HG03460 (cell line): ENCODE measurements at regions not wholly inside any gene's neighbourhood (a gene's known extent, or its start where the extent isn't known, plus 50 kb on each side); places are given as distances from the start of the nearest gene placed in this dataset.

Source experiments
- ATAC-seq: cut with Tn5 transposase; IDR thresholded peaks from one replicate; pipeline ENCODE4 v1.9.1; 2021; ENCODE audit not compliant: unreplicated experiment

DNA sequence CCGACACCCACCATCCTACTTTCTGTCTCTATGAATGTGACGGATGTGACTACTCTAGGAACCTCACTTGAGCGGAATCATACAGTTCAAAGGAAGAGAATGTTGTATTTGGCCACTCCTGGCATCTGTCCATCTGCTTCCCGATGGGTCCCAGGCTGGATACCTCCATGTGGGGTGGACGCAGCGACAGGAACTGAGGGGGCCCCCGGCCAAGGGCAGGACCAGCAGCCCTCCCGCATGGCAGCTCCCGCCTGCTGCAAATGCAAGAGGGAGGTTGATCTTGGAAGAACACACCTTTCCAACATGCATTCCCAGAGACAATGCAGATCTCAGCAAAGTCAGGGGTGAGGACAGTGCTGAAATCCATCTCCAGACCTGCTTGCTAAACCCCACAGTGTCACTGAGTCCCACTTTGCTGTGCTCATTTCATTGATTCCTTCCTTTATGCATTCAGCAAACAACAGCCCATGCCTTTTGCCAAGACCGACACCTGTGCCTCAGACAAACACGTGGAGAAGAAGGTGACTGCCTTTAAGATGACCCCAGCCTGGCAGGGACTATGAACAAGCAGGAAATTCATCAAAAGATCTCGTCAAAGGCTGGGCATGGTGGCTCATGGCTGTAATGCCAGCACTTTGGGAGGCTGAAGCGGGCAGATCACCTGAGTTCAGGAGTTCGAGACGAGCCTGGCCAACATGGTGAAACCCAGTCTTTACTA, 246.2 kb downstream of the CTTN start:
- no peak for ATAC-seq

DNA sequence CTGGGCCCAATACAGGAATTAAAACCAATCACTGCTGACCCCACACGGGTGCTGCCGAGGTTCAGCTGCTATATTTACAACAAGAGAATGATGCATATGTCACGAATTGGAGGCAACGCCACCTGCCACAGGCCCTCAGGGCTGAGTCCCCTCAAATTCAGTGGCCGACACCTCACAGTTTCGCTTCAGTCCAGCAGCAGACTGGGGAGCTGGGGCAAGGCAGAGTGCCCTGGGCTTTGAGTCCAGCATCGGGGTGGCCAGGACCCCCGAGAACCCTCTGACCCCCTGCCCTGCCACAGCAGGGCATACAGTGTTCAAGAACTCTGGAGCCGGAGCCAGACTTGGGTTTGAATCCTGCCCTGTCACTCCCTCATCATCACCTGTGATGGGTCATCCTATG, 247.2 kb downstream of the CTTN start:
- ATAC-seq, result no peak

DNA sequence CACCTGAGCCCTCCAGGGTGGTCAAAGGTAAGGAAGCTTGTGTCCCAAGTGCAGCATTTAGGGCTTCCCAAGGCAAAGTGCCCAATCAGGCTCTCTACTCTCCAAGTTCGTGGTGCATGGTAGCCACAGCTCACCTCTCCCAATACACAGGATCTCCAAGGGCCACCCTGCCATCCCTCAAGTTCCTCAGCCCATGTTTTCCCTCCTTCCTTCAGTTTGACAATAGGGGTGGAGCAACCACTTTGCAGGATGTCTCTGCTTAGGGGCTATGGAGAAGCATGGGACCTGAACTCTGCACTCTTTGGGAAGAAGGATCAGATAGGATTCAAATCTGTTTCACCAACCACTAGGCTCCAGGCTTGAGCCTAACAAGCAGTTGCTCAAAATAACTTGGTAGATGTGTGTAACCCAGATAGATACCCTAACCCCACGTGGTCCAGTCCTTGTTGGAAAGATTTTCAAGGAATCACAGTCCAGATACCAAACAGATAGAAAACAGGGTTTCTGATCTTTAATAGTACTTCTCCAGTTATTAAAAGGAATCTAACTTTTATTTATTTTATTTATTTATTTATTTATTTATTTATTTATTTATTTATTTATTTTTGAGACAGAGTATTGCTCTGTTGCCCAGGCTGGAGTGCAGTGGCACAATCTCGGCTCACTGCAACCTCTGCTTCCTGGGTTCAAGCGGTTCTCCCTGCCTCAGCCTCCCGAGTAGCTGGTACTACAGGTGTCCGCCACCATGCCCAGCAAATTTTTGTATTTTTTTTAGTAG, 248.1 kb downstream of the CTTN start:
- ATAC-seq, result no peak

DNA sequence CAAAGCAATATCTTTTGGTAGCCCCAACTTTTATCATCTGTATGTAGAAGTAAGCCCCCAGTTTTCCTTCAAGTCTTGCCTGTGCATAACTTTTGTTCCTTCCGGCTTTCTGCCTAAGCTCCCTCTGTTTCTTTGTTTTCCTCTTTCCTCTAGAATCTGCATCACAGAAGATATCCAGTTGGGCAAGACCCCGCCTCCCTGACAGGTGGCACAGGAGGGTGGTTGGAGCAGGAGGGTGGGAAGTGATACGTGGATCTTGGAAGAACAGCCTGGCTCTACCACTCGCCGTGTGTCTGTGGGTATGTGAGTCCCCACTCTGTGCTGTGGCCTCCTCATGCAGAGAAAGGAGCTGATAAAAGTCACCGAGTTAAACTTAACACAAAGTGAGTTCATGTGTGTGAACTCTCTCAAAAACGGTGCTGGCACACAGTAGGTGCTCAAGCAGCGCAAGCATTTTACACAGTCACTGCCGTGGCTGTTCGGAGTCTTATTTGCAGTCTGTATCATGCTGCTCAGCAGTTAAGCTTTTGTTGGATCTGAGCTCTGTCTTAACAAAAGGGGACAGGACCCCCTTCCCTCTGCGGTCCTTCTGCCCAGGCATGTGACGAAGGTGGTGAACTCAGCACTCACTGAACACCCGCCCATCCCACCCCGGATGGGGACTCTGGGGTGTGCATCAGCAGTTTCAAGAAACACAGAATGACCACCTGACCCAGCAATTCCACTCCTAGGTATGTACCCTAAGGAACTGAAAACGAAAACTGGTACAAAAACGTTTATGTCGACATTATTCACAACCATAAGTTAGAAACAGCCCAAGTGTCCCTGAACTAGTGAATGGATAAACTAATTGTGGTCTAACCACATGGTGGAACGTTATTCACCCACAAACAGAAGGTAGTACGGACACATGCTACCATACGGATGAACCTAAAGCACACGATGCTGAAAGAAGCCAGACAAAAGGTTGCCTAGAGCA, 249.1 kb downstream of the CTTN start:
- ATAC-seq, result no peak

DNA sequence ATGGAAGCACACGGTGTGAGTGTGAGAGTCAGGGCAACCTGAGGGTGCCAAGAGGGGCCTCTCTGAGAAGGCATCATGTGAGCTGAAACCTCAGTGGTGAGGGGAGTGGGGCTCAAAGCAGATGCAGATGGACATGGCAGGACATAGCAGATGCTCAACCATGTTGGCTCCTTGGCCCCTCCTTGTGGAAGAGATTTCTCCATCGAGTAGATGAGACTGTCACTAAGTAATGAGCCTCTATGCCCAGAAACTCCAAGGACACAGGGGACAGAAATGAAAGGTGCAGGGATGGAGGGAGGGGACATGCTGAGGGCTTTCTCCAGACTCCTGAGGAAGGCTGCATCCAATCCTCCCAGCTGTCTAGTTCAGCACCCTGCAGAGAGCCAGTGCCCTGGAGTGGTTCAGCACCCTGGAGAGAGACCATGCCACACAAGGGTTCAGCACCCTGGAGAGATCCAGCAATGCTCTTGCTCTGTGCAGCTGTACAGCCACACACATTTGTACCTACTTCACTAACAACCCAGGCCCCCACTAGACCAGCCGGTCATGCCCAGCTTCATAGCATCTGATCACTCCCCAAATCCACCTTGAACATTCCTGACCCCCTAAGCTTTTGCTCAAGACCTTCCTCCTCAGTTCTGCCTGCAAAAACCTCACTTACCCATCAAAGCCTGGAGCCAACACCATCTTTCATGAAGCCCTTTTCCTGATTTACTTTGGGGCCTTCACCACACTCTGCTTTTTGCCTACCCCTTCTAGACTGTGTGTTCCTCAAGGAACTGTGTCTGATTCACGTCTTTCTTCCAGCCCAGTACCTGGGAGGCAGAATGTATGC, 252.0 kb downstream of the CTTN start:
- ATAC-seq, result no peak

DNA sequence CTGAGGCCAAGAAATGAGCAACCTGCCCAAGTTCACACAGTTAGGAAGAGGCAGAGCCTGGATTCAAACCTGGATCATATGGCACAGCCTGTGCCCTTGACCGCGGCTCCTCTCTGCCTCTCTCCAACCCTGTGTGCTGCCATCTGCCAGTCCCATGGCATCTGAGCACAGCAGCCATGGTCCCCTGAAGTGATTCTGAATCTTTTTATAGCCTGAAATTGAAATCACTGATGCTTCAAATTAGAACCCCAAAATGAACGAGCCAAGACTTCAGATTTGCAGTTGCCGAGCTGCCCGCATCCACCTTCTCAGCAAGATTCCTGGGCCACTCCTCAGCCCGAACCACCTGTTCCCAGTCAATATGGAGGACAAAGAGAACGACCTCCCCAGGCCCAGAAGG, 252.7 kb downstream of the CTTN start:
- no peak for ATAC-seq

DNA sequence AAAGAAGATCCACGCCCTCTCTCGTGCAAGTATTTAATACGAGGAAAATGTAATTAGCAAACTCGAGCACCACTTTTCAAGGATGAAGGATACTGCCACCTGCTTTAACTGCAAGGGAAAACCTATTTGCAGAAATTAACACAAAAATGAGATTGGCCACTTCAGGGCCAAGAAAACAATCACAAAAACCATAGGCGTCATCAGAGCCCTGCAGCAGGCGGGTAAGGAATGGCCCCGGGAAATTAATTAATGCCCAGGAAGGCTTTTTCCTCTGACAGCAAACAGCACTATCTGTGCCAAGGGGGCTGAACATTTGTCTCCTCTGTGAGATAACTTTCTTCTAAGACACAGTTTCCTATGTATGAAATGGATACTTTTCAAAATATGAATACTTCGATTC, 255.7 kb downstream of the CTTN start:
- no peak for ATAC-seq

DNA sequence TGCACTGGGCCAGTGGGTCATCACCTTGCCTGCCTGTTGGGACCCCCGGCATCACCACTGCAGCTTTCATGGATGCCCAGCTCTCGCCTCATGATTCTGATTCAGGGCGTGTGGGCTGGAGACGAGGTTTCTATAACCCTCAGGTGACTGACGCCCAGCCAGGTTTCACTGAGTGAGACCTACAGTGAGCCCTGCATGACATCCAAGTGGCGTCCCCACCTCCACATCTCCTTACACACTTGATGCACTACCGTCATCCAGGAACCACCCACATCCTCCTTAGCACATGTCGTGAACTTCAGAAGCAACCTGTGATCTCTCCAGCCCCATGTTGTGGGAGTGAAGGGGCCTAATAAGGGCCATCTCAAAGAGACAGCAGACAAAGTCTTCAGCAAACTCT, 257.5 kb downstream of the CTTN start:
- no peak for ATAC-seq

DNA sequence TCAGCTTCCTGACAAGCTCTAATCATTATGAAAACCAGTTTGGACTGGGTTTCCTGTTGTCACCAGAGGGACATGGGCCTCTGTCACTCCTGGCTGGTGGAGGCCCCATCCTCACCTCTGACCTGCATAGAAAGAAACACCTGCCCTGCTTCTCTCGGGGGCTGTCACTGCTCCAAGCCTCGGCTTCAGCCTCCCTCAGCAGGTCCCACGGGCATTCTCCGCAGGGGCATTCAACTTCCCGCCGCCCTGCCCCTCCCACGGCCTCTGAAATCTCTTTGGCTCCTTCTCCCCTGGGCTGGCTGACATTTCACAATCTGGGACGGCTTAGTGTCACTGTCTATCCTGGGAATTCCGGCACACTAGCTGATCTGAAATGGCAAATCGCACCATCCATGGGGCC, 257.9 kb downstream of the CTTN start:
- no peak for ATAC-seq

DNA sequence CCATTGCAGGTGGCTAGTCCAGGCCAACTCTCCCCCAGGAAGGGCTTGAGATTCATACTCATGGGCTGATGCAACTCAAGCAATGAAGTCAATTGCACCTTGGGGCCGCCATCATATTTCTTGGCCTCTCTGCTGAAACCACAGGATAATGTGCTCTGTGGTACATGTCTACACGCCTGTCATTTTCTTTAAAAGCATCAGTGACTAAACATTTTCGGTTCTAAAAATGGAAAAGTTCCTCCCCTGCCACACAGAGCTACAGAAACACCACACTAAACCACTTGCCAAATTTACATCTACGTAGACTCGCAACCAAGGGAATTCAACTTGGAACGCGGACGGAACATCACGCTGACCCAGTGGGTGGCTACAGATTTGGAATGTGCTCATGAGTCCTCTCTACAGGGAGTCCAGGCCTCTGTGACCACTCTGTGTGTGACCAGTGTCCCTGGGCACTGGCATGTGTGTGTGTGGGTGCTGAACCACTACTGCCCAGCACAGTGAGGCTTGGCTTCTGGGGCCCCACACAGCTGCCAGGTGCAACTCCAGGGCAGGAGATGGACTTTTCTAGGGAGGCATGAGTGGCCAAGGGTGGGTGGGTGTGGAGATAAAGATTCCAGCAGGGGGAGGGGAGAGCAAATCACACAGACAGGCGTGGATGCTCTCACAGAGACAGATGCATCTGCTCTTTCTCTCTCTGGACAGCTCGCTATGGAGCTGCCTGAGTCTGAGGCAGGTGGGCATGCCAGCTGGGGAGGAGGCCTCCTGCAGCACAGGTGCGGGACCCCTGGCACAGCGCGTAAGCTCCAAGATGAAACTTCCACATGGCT, 261.9 kb downstream of the CTTN start:
- no peak for ATAC-seq

DNA sequence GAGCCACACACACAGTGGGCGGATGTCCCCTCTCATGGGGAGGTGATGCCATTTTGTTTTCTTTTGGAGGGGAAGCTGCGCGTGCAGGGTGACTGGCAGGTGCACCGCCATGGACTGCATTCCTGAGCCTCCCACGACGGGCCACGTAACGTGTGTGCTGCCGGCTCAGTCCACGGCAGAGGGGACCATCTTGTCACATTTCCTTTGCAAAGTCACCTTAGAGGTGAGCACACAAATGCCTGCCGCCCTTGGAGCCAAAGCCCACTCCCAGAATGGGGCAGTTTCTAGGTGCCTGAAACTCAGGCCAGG, 262.5 kb downstream of the CTTN start:
- ATAC-seq, result no peak

DNA sequence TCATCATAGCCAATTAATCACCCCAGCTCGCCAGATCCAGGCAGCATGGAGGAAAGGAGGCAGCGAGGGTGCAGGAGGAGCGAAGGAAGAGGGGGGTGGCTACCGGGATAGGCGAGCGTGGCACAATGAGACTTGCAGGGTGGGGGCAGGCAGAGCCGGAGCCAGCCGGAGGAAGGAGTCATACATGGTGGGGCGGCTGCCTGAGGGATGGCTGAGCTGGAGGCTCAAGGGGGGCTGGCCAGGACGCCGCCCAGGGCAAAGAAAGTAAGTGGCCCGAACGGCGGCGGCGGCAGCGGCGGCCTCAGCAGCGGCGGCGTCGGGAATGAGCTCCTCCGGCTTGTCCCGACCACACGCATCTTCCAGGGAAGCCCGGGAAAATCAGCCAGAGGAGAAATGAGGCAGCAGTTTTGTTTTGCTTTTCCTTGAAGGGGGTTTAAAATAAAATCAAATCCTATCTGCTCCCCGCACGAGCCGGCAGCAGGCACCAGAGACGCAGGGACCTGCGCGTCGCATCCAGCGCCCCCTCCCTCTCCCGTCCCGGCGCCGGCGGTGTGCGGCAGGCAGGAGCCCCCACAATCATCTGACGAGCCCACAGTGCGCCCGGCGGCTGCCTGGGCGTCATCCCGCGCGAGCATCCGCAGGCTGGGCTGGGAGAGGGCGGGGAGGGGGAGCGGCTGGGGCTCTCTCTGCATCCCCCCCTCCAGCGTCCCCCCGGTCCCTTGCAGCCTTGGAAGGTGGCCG, 263.6 kb downstream of the CTTN start:
- no peak for ATAC-seq

DNA sequence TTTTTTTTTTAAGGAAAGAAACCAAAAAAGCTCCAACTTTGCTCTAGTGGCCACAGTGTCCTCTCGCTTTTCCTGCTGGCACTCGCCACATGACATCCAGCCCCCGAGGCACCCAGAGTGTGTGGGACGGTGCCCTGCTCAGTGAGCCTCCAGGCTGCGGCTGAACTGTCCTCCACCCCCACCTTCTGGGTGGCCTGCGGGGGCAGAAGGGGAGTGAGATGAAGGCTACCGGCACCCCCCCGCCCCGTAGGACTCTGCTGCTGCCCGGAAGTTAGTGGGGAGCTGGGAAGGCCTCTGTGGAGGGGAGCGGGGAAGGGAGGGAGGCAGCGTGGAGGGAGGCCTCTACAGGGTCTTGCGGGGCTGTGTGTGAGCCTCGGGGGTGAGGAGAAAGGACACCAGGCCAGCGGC, 264.4 kb downstream of the CTTN start:
- no peak for ATAC-seq

DNA sequence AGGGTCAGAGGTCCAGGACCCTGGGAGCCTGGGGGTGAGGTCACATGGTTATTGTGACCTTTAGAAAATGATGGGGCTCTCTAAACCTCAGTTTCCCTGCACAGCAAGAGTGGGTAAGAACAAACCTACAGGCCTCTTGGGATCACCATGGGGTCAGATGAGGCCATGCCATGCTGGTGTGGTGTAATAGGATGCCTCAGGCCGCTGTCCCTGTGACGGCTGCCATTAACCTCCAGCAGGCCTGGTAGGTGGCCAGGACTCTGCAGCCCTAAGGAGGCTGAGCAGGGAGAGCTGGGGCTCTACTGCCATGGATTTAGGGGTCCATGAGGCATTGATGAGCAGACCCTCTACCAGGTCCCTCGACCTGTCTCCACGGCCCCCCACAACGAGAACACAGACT, 265.5 kb downstream of the CTTN start:
- no peak for ATAC-seq

DNA sequence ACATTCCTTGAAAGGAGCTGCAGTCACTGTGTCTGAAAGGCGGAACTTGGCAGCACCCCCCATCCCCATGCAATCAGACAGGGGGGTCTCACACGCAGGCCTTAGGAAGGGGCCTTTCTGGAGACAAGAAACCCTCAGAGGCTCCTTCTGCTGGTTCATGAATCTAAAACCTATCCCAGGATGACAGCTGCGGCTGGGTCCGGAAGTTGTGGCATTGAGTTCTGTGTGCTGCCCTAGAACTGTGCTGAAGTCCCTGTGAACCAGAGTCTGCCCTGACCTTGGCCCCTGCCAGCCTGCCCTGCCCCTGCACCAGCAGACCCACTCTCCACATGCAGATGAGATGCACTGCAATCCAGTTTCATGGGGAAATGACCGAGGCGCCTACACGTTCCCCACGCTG, 268.0 kb downstream of the CTTN start:
- no peak for ATAC-seq

DNA sequence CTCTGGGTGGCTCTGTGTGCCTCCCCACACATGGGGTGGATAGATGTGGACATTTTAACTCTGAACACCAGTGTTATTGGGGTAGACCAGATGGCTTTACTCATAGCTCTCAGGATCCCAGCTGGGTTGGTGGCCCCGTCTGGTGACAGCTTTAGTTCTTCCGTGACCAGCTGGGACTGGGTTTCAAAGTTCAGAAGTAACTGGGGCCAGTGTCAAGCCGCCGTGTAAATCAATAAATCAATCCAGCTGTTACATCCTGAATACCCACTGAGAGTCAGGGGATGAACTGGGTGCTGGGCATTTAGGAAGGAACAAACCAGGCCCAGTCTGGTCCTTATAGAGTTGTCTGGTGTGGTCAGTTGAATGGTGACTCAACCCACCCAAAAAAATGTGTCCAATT, 269.4 kb downstream of the CTTN start:
- no peak for ATAC-seq

DNA sequence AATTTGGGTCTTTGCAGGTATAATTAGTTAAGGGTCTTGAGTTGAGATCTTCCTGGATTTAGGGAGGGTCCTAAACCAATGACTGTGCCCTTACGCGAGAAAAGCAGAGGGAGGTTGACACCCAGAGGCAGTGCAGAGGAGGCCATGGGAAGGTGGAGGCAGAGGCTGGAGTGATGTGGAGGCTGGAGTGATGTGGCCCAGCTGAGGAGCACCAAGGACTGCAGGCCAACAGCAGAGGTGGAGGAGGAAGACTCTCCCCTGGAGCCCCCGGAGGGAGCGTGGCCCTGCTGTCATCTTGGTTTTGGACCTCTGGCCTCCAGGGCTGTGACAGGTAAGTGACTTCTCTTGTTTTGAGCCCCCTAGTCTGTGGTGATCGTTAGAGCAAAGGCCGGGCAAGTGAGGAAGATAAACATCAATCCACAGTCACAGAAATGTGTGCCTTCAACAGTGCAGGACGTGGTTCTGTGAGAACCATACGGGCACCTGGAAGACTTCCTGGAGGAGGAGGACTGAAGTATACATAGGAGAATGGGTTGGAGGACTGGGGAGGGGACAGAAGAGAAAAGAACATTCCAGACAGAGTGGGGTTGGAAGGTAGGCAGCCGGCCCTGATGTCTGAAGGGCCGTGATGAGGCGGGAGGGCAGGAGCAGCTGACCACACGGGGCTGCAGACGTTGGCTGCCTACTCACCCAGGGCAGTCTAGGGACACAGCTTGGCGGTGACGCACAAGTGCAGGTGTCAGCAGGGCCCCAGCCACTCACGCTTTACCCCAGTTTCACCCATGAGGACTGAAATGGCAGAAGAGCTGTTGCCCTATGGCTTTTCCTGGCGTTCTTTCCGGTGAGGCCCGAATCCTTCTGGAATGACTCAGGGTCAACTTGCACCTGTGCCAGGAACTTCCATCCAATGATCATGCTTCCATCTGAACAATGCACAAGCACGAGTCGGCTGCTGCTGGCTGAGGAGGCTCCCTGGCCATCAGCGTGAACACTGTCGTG, 270.2 kb downstream of the CTTN start:
- ATAC-seq, result no peak

DNA sequence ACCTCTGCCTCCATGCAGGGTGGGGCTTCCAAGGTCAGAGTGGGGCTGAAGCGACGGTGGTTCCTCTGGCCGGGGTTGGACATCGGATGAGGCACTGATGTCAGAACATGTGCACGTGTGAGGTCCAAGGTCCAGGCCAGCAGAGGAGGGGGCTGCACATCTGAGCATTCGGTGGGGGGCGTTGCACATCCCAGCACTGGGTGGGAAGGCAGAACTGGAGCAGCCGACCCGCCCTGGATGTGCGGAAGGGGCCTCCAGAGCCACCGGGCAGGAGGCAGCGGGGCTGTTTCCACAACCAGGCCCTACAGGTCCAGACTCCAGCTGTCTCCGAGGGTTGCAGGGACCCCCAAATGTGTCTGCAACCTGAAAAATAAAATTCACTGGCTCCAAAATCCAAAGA, 271.0 kb downstream of the CTTN start:
- no peak for ATAC-seq
